Mesenchymal stem cell (in vitro differentiated cells and primary cell): ENCODE measurements at regions not wholly inside any gene's neighbourhood (a gene's known extent, or its start where the extent isn't known, plus 50 kb on each side); places are given as distances from the start of the nearest gene placed in this dataset.

ENCODE experiments used
- DNase-seq: peaks from one replicate; pipeline ENCODE4 v3.0.0-alpha.2; 2013
- H2AFZ ChIP-seq: one replicate; pipeline ENCODE4 v1.6.1; 2013; ENCODE audit warnings: low read depth, mild to moderate bottlenecking, control low read depth, inconsistent platforms, low read length, moderate library complexity
- H2AK5ac ChIP-seq: 2 replicates; pipeline ENCODE4 v1.6.1; 2013; ENCODE audit warnings: low read length, moderate library complexity, mild to moderate bottlenecking, inconsistent platforms; ENCODE audit not compliant: severe bottlenecking
- H2BK120ac ChIP-seq: one replicate; pipeline ENCODE4 v1.6.1; 2013; ENCODE audit warnings: low read depth, mild to moderate bottlenecking, inconsistent platforms, low read length, moderate library complexity
- H2BK12ac ChIP-seq, 2 experiments: one replicate each; pipeline ENCODE4 v1.6.1; 2013; ENCODE audit warnings: inconsistent platforms in 2 of 2, low read length in 2 of 2, mild to moderate bottlenecking in 2 of 2, moderate library complexity in 2 of 2, control low read depth in 1 of 2
- H2BK15ac ChIP-seq: one replicate; pipeline ENCODE4 v1.6.1; 2013; ENCODE audit warnings: mild to moderate bottlenecking, low read depth, inconsistent platforms; ENCODE audit not compliant: poor library complexity, severe bottlenecking
- H2BK5ac ChIP-seq: 2 replicates; pipeline ENCODE4 v1.6.1; 2013; ENCODE audit warnings: low read depth, mild to moderate bottlenecking, low read length, control low read depth, inconsistent platforms; ENCODE audit not compliant: poor library complexity, severe bottlenecking
- H3K14ac ChIP-seq, 2 experiments: one replicate each; pipeline ENCODE4 v1.6.1; 2013; ENCODE audit warnings: inconsistent platforms in 2 of 2, low read length in 2 of 2, control low read depth in 1 of 2, mild to moderate bottlenecking in 1 of 2, moderate library complexity in 1 of 2
- H3K18ac ChIP-seq, 2 experiments: one replicate each; pipeline ENCODE4 v1.6.1; 2013; ENCODE audit warnings: inconsistent platforms in 2 of 2, low read length in 2 of 2, control low read depth in 1 of 2, low read depth in 1 of 2, mild to moderate bottlenecking in 1 of 2
- H3K23ac ChIP-seq, 2 experiments: one replicate each; pipeline ENCODE4 v1.6.1; 2013; ENCODE audit warnings: inconsistent platforms in 2 of 2, low read length in 2 of 2, mild to moderate bottlenecking in 2 of 2, moderate library complexity in 2 of 2, control low read depth in 1 of 2
- H3K27ac ChIP-seq: 2 replicates; pipeline ENCODE4 v1.5.1; 2013; ENCODE audit warnings: mild to moderate bottlenecking, moderate library complexity, low read length, control low read depth, inconsistent platforms; ENCODE audit not compliant: poor library complexity, severe bottlenecking
- H3K27me3 ChIP-seq, 2 experiments: 2 replicates each; pipeline versions ENCODE4 v1.6.1 to v1.7.0; 2013; ENCODE audit warnings: low read length in 2 of 2, mild to moderate bottlenecking in 2 of 2, moderate library complexity in 2 of 2, control low read depth in 1 of 2, inconsistent platforms in 1 of 2; ENCODE audit not compliant: control insufficient read depth in 1 of 2, insufficient read depth in 1 of 2
- H3K36me3 ChIP-seq, 2 experiments: 2 replicates each; pipeline versions ENCODE4 v1.6.1 to v1.7.0; 2013; ENCODE audit warnings: low read length in 2 of 2, control low read depth in 1 of 2, inconsistent platforms in 1 of 2, low read depth in 1 of 2, mild to moderate bottlenecking in 1 of 2; ENCODE audit not compliant: insufficient read depth in 2 of 2, control insufficient read depth in 1 of 2
- H3K4ac ChIP-seq, 2 experiments: one replicate each; pipeline ENCODE4 v1.6.1; 2013; ENCODE audit warnings: inconsistent platforms in 2 of 2, low read length in 2 of 2, mild to moderate bottlenecking in 2 of 2, moderate library complexity in 2 of 2, control low read depth in 1 of 2, low read depth in 1 of 2
- H3K4me1 ChIP-seq: 2 replicates; pipeline ENCODE4 v1.6.1; 2013; ENCODE audit warnings: low read depth, low read length, control low read depth; ENCODE audit not compliant: control insufficient read depth, insufficient read depth
- H3K4me2 ChIP-seq: 2 replicates; pipeline ENCODE4 v1.6.1; 2013; ENCODE audit warnings: low read length, mild to moderate bottlenecking, inconsistent platforms; ENCODE audit not compliant: poor library complexity, severe bottlenecking
- H3K4me3 ChIP-seq, 2 experiments: 2 replicates each; pipeline versions ENCODE4 v1.5.1 to v1.7.0; 2013; ENCODE audit warnings: low read length in 2 of 2, mild to moderate bottlenecking in 2 of 2, control low read depth in 1 of 2, low read depth in 1 of 2; ENCODE audit not compliant: insufficient read depth in 1 of 2
- H3K79me1 ChIP-seq: replicated peaks from 2 replicates; pipeline ENCODE4 v1.6.1; 2013; ENCODE audit warnings: mild to moderate bottlenecking, control low read depth, low read length, inconsistent platforms; ENCODE audit not compliant: poor library complexity, severe bottlenecking
- H3K9ac ChIP-seq: 2 replicates; pipeline ENCODE4 v1.7.0; 2013; ENCODE audit warnings: mild to moderate bottlenecking, low read length, moderate library complexity
- H3K9me3 ChIP-seq: 2 replicates; pipeline ENCODE4 v1.7.0; 2013; ENCODE audit warnings: mild to moderate bottlenecking, low read length; ENCODE audit not compliant: control insufficient read depth
- H4K8ac ChIP-seq: one replicate; pipeline ENCODE4 v1.6.1; 2013; ENCODE audit warnings: inconsistent platforms, mild to moderate bottlenecking, low read length, moderate library complexity
- H4K91ac ChIP-seq: one replicate; pipeline ENCODE4 v1.6.1; 2013; ENCODE audit warnings: mild to moderate bottlenecking, low read length, inconsistent platforms
- WGBS: methylation state at CpG from one replicate; pipeline ENCODE4 v1.1.7; 2013; ENCODE audit warnings: mixed read lengths; 5-methylcytosine and 5-hydroxymethylcytosine counted together

- Histone ChIP-seq H3K9ac (no peak overlapping the region), H2BK12ac (no peak overlapping the region), H4K8ac (no peak overlapping the region), H3K4me1 (no peaks in the 10 kb centered on the region), H3K4me2 (no peak overlapping the region), H3K4me3 (no peak overlapping the region), H3K27ac (no peak overlapping the region), H2BK5ac (no peak overlapping the region), H2BK120ac (no peak overlapping the region), H3K14ac (no peak overlapping the region), H2AK5ac (no peak overlapping the region), H4K91ac (no peak overlapping the region), H3K4ac (no peak overlapping the region), H2AFZ (no peak overlapping the region), H3K9me3 (peaks cover 11% of the 10 kb centered on the region), H2BK15ac (no peak overlapping the region), H3K23ac (no peak overlapping the region), H3K27me3 (no peaks in the 10 kb centered on the region), H3K18ac (no peak overlapping the region), H3K79me1 (no peaks in the 10 kb centered on the region), H3K36me3 (no peaks in the 10 kb centered on the region)
- DNase-seq: no peak
- 91% methylated on average over 4 of the region's 6 CpGs for WGBS
Measured at GRCh38 chr3:28994161-28994905, 286.5 kb upstream of the RBMS3 start.

DNA sequence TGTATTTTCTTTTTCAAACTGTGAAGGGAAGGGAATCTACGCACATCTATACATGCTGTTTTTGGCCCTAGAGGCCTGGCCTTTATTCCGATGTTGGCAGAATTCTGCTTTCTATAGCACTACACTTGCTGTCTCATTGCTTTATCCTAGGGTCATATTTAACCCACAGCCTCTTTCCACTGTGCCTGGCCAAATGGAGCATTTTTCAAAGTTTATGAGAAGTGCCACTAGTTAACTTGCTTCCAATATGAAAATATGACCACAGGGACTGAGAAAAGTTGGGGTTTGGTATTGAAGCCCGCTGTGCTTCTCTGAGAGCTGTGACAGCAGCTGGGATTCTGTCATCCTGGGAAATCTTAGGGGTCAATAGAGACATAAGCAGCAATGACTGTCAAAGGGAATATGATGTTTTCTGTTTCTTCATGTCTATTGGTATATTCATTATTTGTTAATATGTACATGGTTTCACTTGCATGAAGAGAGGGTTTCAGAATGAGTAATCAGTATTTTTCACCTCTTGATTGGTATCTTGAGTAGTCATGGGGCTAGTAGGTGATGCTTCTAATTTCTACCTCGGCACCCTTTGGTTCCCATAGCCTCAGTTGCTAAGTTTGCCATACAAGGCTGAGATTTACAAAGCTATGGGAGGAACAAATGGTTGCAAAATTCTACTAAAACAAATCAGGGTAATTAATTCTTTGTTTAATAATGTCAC lies 275.8 kb upstream of the RBMS3 start:
- Histone ChIP-seq H2BK120ac (no peak overlapping the region), H2AK5ac (no peak overlapping the region), H3K23ac (no peak overlapping the region), H3K27ac (no peak overlapping the region), H3K14ac (no peak overlapping the region), H3K36me3 (no peaks in the 10 kb centered on the region), H3K4ac (no peak overlapping the region), H4K91ac (no peak overlapping the region), H3K79me1 (no peaks in the 10 kb centered on the region), H2BK5ac (no peak overlapping the region), H4K8ac (no peak overlapping the region), H3K4me1 (no peaks in the 10 kb centered on the region), H2AFZ (no peak overlapping the region), H2BK12ac (no peak overlapping the region), H3K27me3 (no peaks in the 10 kb centered on the region), H3K4me2 (no peak overlapping the region), H2BK15ac (no peak overlapping the region), H3K18ac (no peak overlapping the region), H3K4me3 (no peak overlapping the region), H3K9ac (no peak overlapping the region), H3K9me3 (no peaks in the 10 kb centered on the region)
- WGBS: 98% methylated on average over 3 of the region's 4 CpGs
- DNase-seq: no peak

DNA sequence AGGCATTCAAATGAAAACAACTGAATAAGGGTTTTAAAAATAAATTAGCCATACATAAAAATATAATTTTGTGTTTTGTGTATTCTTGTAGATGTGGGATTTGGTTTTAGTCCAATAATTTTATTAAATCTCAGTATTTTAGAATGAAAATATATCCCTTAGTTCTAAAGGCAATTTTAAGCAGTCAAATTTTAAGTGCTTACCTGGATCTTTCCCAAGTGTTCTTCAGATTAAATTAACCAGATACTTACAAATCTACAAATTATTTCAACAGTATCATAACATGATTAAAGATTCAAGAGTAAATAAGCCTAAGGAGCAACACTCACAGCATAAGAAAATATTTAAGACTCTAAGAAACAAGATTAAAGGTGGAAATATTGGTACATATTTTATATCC lies 275.0 kb upstream of the RBMS3 start:
- H2BK15ac ChIP-seq: no peak overlapping the region
- no peak overlapping the region for H2AFZ ChIP-seq

DNA sequence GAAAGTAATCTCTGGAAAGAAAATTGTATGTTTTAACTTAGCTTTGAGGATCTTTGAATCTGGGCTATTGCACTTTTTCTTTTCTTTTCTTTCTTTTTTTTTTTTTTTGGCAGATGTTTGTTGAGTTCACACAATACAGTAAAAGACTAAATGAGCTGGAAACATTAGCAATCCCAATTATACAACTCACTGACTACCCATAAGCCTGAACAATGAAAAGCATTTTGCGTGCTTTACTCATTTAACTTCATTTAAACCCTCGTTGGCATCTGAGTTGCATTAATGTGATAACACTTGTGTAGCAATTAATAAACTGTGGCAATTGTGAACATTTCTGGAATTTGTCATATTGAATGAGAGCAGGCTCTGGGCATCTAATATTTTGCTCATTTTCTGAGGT lies 269.4 kb upstream of the RBMS3 start:
- Histone ChIP-seq H3K9me3 (no peaks in the 10 kb centered on the region), H3K79me1 (no peaks in the 10 kb centered on the region), H3K18ac (no peak overlapping the region), H3K4me1 (no peaks in the 10 kb centered on the region), H2AFZ (no peak overlapping the region), H3K36me3 (no peaks in the 10 kb centered on the region), H3K27me3 (no peaks in the 10 kb centered on the region), H4K8ac (no peak overlapping the region), H3K4me3 (no peak overlapping the region), H3K4me2 (no peak overlapping the region), H3K4ac (no peak overlapping the region), H3K23ac (no peak overlapping the region), H3K14ac (no peak overlapping the region), H3K27ac (no peak overlapping the region), H2AK5ac (no peak overlapping the region), H2BK5ac (no peak overlapping the region), H2BK12ac (no peak overlapping the region), H3K9ac (no peak overlapping the region), H4K91ac (no peak overlapping the region), H2BK120ac (no peak overlapping the region), H2BK15ac (no peak overlapping the region)
- 100% methylated on average over 2 of the region's 2 CpGs for WGBS
- no peak for DNase-seq

More for the DNA sequence above, 275.0 kb upstream of the RBMS3 start:
- Histone ChIP-seq H3K79me1 (no peaks in the 10 kb centered on the region), H2AK5ac (no peak overlapping the region), H3K18ac (no peak overlapping the region), H3K9ac (no peak overlapping the region), H2BK12ac (no peak overlapping the region), H3K4me1 (no peaks in the 10 kb centered on the region), H4K8ac (no peak overlapping the region), H3K4me2 (no peak overlapping the region), H3K4me3 (no peak overlapping the region), H3K4ac (no peak overlapping the region), H3K23ac (no peak overlapping the region), H2BK5ac (no peak overlapping the region), H3K27ac (no peak overlapping the region), H4K91ac (no peak overlapping the region), H2BK120ac (no peak overlapping the region), H3K14ac (no peak overlapping the region), H3K9me3 (no peaks in the 10 kb centered on the region), H3K27me3 (no peaks in the 10 kb centered on the region), H3K36me3 (no peaks in the 10 kb centered on the region)
- no peak for DNase-seq
